CD14-positive monocyte (primary cell): ENCODE measurements at regions not wholly inside any gene's neighbourhood (a gene's known extent, or its start where the extent isn't known, plus 50 kb on each side); places are given as distances from the start of the nearest gene placed in this dataset.

Experiments used
- DNase-seq, 3 donors: peaks; one replicate each; pipeline ENCODE4 v3.0.0-alpha.2; 2011 to 2022
- H2AFZ ChIP-seq: 2 replicates; pipeline ENCODE4 v1.6.0; 2012; ENCODE audit warnings: mild to moderate bottlenecking, low read depth, low read length, inconsistent platforms; ENCODE audit not compliant: insufficient read depth, poor library complexity, severe bottlenecking
- H3K27ac ChIP-seq, 2 donors: 1 replicate in 1 of 2; 2 replicates in 1 of 2; pipeline ENCODE4 v1.5.1; 2012 to 2013; ENCODE audit warnings: low read length in 2 of 2, control low read depth in 1 of 2, inconsistent platforms in 1 of 2, low read depth in 1 of 2, mild to moderate bottlenecking in 1 of 2
- H3K27me3 ChIP-seq, 2 donors: one replicate each; pipeline versions ENCODE4 v1.6.0 to v1.6.1; 2011 to 2013; ENCODE audit warnings: low read length in 2 of 2; ENCODE audit not compliant: control insufficient read depth in 2 of 2, insufficient read depth in 2 of 2
- H3K36me3 ChIP-seq, 2 donors: replicated peaks in 1 of 2; 1 replicate in 1 of 2; 2 replicates in 1 of 2; pipeline versions ENCODE4 v1.5.1 to v1.6.1; 2012 to 2013; ENCODE audit warnings: low read length in 2 of 2, control low read depth in 1 of 2, inconsistent platforms in 1 of 2, mild to moderate bottlenecking in 1 of 2; ENCODE audit not compliant: insufficient read depth in 2 of 2, control insufficient read depth in 1 of 2
- H3K4me1 ChIP-seq, 2 donors: 1 replicate in 1 of 2; 2 replicates in 1 of 2; pipeline versions ENCODE4 v1.5.1 to v1.6.1; 2012 to 2013; ENCODE audit warnings: low read length in 2 of 2, control low read depth in 1 of 2, inconsistent platforms in 1 of 2, mild to moderate bottlenecking in 1 of 2, moderate library complexity in 1 of 2; ENCODE audit not compliant: insufficient read depth in 2 of 2, control insufficient read depth in 1 of 2
- H3K4me2 ChIP-seq: replicated peaks from 2 replicates; pipeline ENCODE3; 2012; ENCODE audit warnings: low read length, moderate library complexity, mild to moderate bottlenecking; ENCODE audit not compliant: poor library complexity, severe bottlenecking; ENCODE audit errors: extremely low read depth
- H3K4me3 ChIP-seq, 3 experiments: fragments of 200-600 bp in 1 of 3; sonication (generic) in 1 of 3; replicated peaks in 1 of 3; 1 replicate in 2 of 3; 2 replicates in 1 of 3; pipeline ENCODE4 v1.5.1; 2011 to 2013; ENCODE audit warnings: low read length in 3 of 3, mild to moderate bottlenecking in 3 of 3, control low read depth in 2 of 3, low read depth in 2 of 3, inconsistent platforms in 1 of 3, moderate library complexity in 1 of 3
- H3K79me2 ChIP-seq: 2 replicates; pipeline ENCODE4 v1.6.0; 2012; ENCODE audit warnings: mild to moderate bottlenecking, control low read depth, inconsistent platforms, low read length, moderate library complexity; ENCODE audit not compliant: insufficient read depth
- H3K9ac ChIP-seq: 2 replicates; pipeline ENCODE4 v1.6.0; 2017; ENCODE audit warnings: low read length, mild to moderate bottlenecking; ENCODE audit not compliant: insufficient read depth, poor library complexity, severe bottlenecking
- H3K9me3 ChIP-seq, 2 donors: replicated peaks in 1 of 2; 1 replicate in 1 of 2; 2 replicates in 1 of 2; pipeline versions ENCODE4 v1.5.1 to v1.6.1; 2012 to 2013; ENCODE audit warnings: low read length in 2 of 2, control low read depth in 1 of 2; ENCODE audit not compliant: control insufficient read depth in 1 of 2, insufficient read depth in 1 of 2
- H4K20me1 ChIP-seq: 2 replicates; pipeline ENCODE4 v1.6.0; 2012; ENCODE audit warnings: mild to moderate bottlenecking, low read length, control low read depth, moderate library complexity; ENCODE audit not compliant: insufficient read depth
- H3K27ac Mint-ChIP-seq, 7 donors: one replicate each; pipeline ENCODE4 v1.8.0; 2020; ENCODE audit warnings: mild to moderate bottlenecking in 7 of 7, mixed read lengths in 7 of 7, moderate library complexity in 6 of 7, inconsistent platforms in 2 of 7
- H3K27me3 Mint-ChIP-seq, 3 donors: one replicate each; pipeline ENCODE4 v1.8.0; 2021 to 2022; ENCODE audit warnings: low read depth in 3 of 3, mild to moderate bottlenecking in 3 of 3, mixed read lengths in 3 of 3, moderate library complexity in 3 of 3, inconsistent platforms in 1 of 3
- H3K36me3 Mint-ChIP-seq, 2 donors: one replicate each; pipeline ENCODE4 v1.8.0; 2020; ENCODE audit warnings: mixed read lengths in 2 of 2, inconsistent platforms in 1 of 2, mild to moderate bottlenecking in 1 of 2
- H3K4me1 Mint-ChIP-seq: one replicate; pipeline ENCODE4 v1.8.0; 2020; ENCODE audit warnings: mild to moderate bottlenecking, mixed read lengths
- H3K4me3 Mint-ChIP-seq, 2 donors: one replicate each; pipeline ENCODE4 v1.8.0; 2020; ENCODE audit warnings: mild to moderate bottlenecking in 2 of 2, mixed read lengths in 2 of 2, moderate library complexity in 1 of 2
- H3K9me3 Mint-ChIP-seq, 7 donors: one replicate each; pipeline ENCODE4 v1.8.0; 2020 to 2022; ENCODE audit warnings: mixed read lengths in 7 of 7, mild to moderate bottlenecking in 6 of 7, moderate library complexity in 6 of 7, inconsistent platforms in 2 of 7
- WGBS: methylation state at CpG from one replicate; pipeline ENCODE4 v1.1.5; 2013; ENCODE audit warnings: missing lambda C conversion rate; ENCODE audit not compliant: insufficient coverage; 5-methylcytosine and 5-hydroxymethylcytosine counted together
- intact Hi-C, 2 donors: fragments of 100-400 bp; cut with micrococcal nuclease; formaldehyde crosslinking; loops; one replicate each; pipeline versions ENCODE4 v1.15.0 to v1.15.1; 2023
- TF ChIP-seq, protein P1 (sequence below): fragments of 200-600 bp; IDR thresholded peaks from one replicate; pipeline ENCODE4 v1.8.0; 2022; ENCODE audit warnings: antibody characterized with exemption, mild to moderate bottlenecking

DNA sequence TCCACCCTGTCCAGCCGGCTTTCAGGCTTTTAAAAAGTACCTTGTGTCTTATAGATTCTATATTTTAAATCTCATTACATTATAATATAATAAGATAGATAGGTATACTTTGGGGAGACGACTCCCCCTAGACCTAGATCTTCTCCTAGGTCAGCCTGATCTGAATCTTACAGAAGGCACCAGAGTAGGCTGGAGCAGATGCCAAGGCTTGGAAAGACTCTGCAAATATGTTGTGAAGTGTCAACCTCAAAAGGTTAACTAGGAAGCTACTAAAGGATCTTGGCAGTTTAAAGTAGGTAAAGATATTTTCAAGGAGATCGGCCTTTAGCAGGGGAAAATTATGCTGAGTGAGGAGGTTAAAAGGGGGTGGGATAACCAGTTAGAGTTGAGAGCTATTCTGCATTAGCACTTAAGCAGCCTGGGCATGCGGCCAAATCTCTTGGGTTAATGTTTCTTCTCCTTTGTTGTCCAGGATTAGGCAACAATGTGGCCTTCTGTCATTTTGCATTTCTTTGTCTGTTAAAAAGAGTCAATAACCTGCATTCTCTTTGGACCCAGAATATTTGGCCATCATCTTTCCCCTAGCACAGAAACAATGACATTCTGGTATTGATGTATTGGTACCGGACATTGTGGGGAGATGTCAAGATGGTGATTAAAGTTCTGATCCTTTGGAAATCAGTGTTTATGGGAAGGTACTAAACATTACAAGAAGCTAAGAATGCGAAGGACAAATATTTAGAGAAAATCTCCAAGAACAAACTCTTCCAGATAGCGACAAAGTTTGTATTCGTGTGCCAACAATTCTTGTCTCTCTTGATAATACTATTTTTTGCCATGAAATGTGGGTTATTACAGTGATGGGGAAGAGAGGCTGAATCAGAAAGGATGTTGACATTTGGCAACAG, 51.2 kb upstream of the DHX40 start:
- Histone ChIP-seq H3K79me2 (no peaks in the 10 kb centered on the region), H4K20me1 (no peaks in the 10 kb centered on the region), H3K4me2 (peak overlapping the region; percentile 24), H3K27ac (peak overlapping the region; percentile 83 to 91), H3K9me3 (no peaks in the 10 kb centered on the region), H3K36me3 (no peaks in the 10 kb centered on the region), H3K4me1 (peaks cover 49 to 52% of the 10 kb centered on the region in 2 donors), H3K27me3 (no peaks in the 10 kb centered on the region), H3K9ac (no peak overlapping the region), H2AFZ (no peak overlapping the region), H3K4me3 (peak overlapping the region in 1 of 3 experiments; percentile 30)
- peak overlapping the region in 1 of 2 donors; percentile 54 for H3K4me3 Mint-ChIP-seq
- peaks cover 0 to 2% (median 2%) of the 10 kb centered on the region in 3 donors for H3K27me3 Mint-ChIP-seq
- intact Hi-C loops: no loop called here
- 0% methylated on average over 2 of the region's 8 CpGs for WGBS
- peak overlapping the region; percentile 93 to 98 (median 98) for H3K27ac Mint-ChIP-seq
- peak; percentile 83 to 94 (median 90) for DNase-seq
- H3K4me1 Mint-ChIP-seq: peaks cover 39% of the 10 kb centered on the region
- H3K9me3 Mint-ChIP-seq: no peaks in the 10 kb centered on the region
- no peaks in the 10 kb centered on the region for H3K36me3 Mint-ChIP-seq
- TF ChIP-seq, protein P1, sequence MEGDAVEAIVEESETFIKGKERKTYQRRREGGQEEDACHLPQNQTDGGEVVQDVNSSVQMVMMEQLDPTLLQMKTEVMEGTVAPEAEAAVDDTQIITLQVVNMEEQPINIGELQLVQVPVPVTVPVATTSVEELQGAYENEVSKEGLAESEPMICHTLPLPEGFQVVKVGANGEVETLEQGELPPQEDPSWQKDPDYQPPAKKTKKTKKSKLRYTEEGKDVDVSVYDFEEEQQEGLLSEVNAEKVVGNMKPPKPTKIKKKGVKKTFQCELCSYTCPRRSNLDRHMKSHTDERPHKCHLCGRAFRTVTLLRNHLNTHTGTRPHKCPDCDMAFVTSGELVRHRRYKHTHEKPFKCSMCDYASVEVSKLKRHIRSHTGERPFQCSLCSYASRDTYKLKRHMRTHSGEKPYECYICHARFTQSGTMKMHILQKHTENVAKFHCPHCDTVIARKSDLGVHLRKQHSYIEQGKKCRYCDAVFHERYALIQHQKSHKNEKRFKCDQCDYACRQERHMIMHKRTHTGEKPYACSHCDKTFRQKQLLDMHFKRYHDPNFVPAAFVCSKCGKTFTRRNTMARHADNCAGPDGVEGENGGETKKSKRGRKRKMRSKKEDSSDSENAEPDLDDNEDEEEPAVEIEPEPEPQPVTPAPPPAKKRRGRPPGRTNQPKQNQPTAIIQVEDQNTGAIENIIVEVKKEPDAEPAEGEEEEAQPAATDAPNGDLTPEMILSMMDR: no peak
